ENCODE measurements at regions not wholly inside any gene's neighbourhood (a gene's known extent, or its start where the extent isn't known, plus 50 kb on each side); places are given as distances from the start of the nearest gene placed in this dataset.
"Not testable (repeated sequence)": the region's sequence is repeated elsewhere in the genome, so short reads cannot be mapped to it uniquely, and the experiment has no call there.

DNA sequence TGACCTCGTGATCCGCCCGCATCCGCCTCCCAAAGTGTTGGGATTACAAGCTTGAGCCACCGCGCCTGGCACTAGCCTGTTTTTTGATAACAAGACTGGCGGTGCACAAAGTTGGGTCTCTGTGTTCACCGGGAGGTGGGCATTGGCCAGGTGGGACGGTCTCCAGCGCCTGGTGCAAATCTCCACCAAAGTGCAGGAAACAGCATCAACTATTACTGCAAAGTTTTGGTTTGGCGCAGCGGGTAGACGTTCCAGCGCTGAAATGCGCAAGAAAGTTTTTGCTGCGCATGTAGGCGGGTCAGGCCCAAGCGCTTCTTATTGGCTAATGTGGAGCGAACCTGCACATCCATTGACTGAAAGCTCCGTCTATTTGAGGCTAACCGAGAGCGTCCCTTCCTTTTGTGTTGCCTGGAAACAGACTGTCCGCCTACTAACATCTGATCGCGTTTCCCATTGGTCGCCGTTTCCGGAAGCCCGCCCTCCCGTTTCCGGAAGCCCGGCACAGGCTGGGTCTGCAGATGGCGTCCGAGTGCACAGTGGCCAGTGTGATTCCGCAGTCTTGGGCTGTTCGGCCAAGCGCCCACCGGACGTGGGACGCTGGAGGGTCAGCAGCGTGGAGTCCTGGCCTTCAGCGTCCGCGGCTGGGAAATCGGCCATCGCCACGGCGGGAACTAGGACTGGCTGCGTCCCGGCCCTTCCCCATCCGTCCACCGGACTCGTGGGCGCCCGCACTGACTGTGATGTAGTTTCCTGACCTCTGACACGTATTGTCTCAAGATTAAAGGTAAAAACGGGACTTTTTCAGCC, 53.3 kb upstream of the ZNF527 start:
- H3K4me3 ChIP-seq (ENCODE audit: low read length) = peak overlapping the region; percentile 93
- TF ChIP-seq CTCF (conservative IDR thresholded peaks at IDR 0.05; ENCODE audit: low read length) = peak; percentile 44
- DNase-seq (ENCODE audit: low read depth) = peak; percentile 99

- not testable (repeated sequence) for DNase-seq (ENCODE audit: low read depth); H3K4me3 ChIP-seq (ENCODE audit: low read length)
Observed at GRCh38 chr19:37320988-37321387, 49.9 kb upstream of the ZNF527 start.

All from AG10803 (cell line).